HEK293 (cell line): ENCODE measurements at regions not wholly inside any gene's neighbourhood (a gene's known extent, or its start where the extent isn't known, plus 50 kb on each side); places are given as distances from the start of the nearest gene placed in this dataset.

Experiments
- CTCF ChIA-PET: fragments of 350-600 bp; formaldehyde crosslinking; extraction: SDS; loops from one replicate; lab custom pipeline; 2021; ENCODE audit warnings: antibody characterized with exemption; lab: Yijun Ruan, JAX
- POLR2A ChIA-PET: fragments of 300-600 bp; formaldehyde crosslinking; extraction: SDS; loops from one replicate; lab custom pipeline; 2020; ENCODE audit warnings: antibody characterized with exemption, inconsistent platforms; lab: Yijun Ruan, JAX
- H3K27ac ChIP-seq: fragments of 200-500 bp; sonication (Bioruptor generic); 2 replicates; pipeline ENCODE4 v1.5.1; 2014; ENCODE audit warnings: low read depth, low read length, control low read depth, inconsistent platforms; ENCODE audit errors: extremely low read depth
- H3K36me3 ChIP-seq, 2 experiments: fragments of 200-500 bp in 1 of 2; sonication (Bioruptor generic) in 1 of 2; 1 replicate in 1 of 2; 2 replicates in 1 of 2; pipeline ENCODE4 v1.5.1; 2014 to 2017; ENCODE audit warnings: inconsistent platforms in 2 of 2, low read length in 2 of 2; ENCODE audit not compliant: control insufficient read depth in 2 of 2, insufficient read depth in 1 of 2
- H3K4me1 ChIP-seq: fragments of 200-500 bp; sonication (Bioruptor generic); 2 replicates; pipeline ENCODE4 v1.5.1; 2014; ENCODE audit warnings: mild to moderate bottlenecking, low read length, inconsistent platforms; ENCODE audit not compliant: control insufficient read depth, insufficient read depth
- H3K4me3 ChIP-seq: 2 replicates; pipeline ENCODE4 v1.5.1; 2011; ENCODE audit warnings: low read depth, mild to moderate bottlenecking, control low read depth, low read length, moderate library complexity
- H3K9me3 ChIP-seq: fragments of 200-500 bp; sonication (Bioruptor generic); 2 replicates; pipeline ENCODE4 v1.5.1; 2014; ENCODE audit warnings: low read depth, low read length, inconsistent platforms; ENCODE audit not compliant: control insufficient read depth, insufficient read depth
- KLF10 ChIP-seq: fragments of 450-650 bp; IDR thresholded peaks from 2 replicates; pipeline ENCODE4 v1.5.1; 2018; ENCODE audit warnings: missing biosample characterization, mild to moderate bottlenecking, missing genetic modification characterization
- KLF8 ChIP-seq: fragments of 450-650 bp; formaldehyde crosslinking; IDR thresholded peaks from 2 replicates; pipeline ENCODE4 v1.5.1; 2016; ENCODE audit warnings: missing biosample characterization, missing genetic modification characterization
- PRDM1 ChIP-seq: fragments of 450-650 bp; formaldehyde crosslinking; IDR thresholded peaks from 2 replicates; pipeline ENCODE4; 2016; ENCODE audit warnings: missing biosample characterization, missing genetic modification characterization
- REPIN1 ChIP-seq: fragments of 450-650 bp; formaldehyde crosslinking; IDR thresholded peaks from 2 replicates; pipeline ENCODE4 v1.5.1; 2017; ENCODE audit warnings: missing biosample characterization, missing genetic modification characterization, low read depth
- SP7 ChIP-seq: fragments of 450-650 bp; formaldehyde crosslinking; IDR thresholded peaks from 2 replicates; pipeline ENCODE4 v1.5.1; 2016; ENCODE audit warnings: missing biosample characterization, missing genetic modification characterization
- TSHZ1 ChIP-seq: fragments of 450-650 bp; formaldehyde crosslinking; IDR thresholded peaks from 2 replicates; pipeline ENCODE4 v1.5.1; 2016; ENCODE audit warnings: missing biosample characterization, missing genetic modification characterization, borderline replicate concordance
- ZBTB17 ChIP-seq: fragments of 450-650 bp; formaldehyde crosslinking; IDR thresholded peaks from 2 replicates; pipeline ENCODE4 v1.5.1; 2016; ENCODE audit warnings: missing biosample characterization, missing genetic modification characterization
- ZNF148 ChIP-seq: fragments of 450-650 bp; formaldehyde crosslinking; IDR thresholded peaks from 2 replicates; pipeline ENCODE4 v1.5.0; 2017; ENCODE audit warnings: missing biosample characterization, missing genetic modification characterization, borderline replicate concordance
- ZNF157 ChIP-seq: fragments of 450-650 bp; formaldehyde crosslinking; IDR thresholded peaks from 2 replicates; pipeline ENCODE4 v1.5.1; 2016; ENCODE audit warnings: missing biosample characterization, missing genetic modification characterization
- ZNF2 ChIP-seq: fragments of 450-650 bp; formaldehyde crosslinking; IDR thresholded peaks from 2 replicates; pipeline ENCODE4 v1.5.1; 2016; ENCODE audit warnings: missing biosample characterization, missing genetic modification characterization
- ZNF214 ChIP-seq: fragments of 450-650 bp; formaldehyde crosslinking; IDR thresholded peaks from 2 replicates; pipeline ENCODE4 v1.5.1; 2017; ENCODE audit warnings: missing biosample characterization, mild to moderate bottlenecking, missing genetic modification characterization, borderline replicate concordance
- ZNF473 ChIP-seq: fragments of 450-650 bp; formaldehyde crosslinking; IDR thresholded peaks from 2 replicates; pipeline ENCODE4 v1.5.1; 2017; ENCODE audit warnings: missing biosample characterization, missing genetic modification characterization
- ZNF549 ChIP-seq: fragments of 450-650 bp; IDR thresholded peaks from 2 replicates; pipeline ENCODE4 v1.5.1; 2018; ENCODE audit warnings: missing biosample characterization, missing genetic modification characterization, mild to moderate bottlenecking, inconsistent platforms, moderate library complexity
- ZNF571 ChIP-seq: fragments of 450-650 bp; formaldehyde crosslinking; IDR thresholded peaks from 2 replicates; pipeline ENCODE4 v1.5.0; 2017; ENCODE audit warnings: missing biosample characterization, missing genetic modification characterization
- ZNF629 ChIP-seq: fragments of 450-650 bp; formaldehyde crosslinking; IDR thresholded peaks from 2 replicates; pipeline ENCODE4 v1.5.1; 2017; ENCODE audit warnings: missing biosample characterization, missing genetic modification characterization
- ZNF747 ChIP-seq: fragments of 450-650 bp; formaldehyde crosslinking; IDR thresholded peaks from 2 replicates; pipeline ENCODE4 v1.5.1; 2016; ENCODE audit warnings: missing biosample characterization, missing genetic modification characterization
- ZSCAN4 ChIP-seq: fragments of 450-650 bp; formaldehyde crosslinking; IDR thresholded peaks from 2 replicates; pipeline ENCODE4 v1.5.1; 2017; ENCODE audit warnings: missing biosample characterization, missing genetic modification characterization
- TF ChIP-seq, protein P1 (sequence below): fragments of 450-650 bp; formaldehyde crosslinking; optimal IDR thresholded peaks from 2 replicates; pipeline ENCODE3; 2016; ENCODE audit warnings: missing biosample characterization, mild to moderate bottlenecking, missing genetic modification characterization
- TF ChIP-seq, protein P2 (sequence below): fragments of 450-650 bp; formaldehyde crosslinking; IDR thresholded peaks from 2 replicates; pipeline ENCODE4 v1.5.1; 2017; ENCODE audit warnings: missing biosample characterization, missing genetic modification characterization

DNA sequence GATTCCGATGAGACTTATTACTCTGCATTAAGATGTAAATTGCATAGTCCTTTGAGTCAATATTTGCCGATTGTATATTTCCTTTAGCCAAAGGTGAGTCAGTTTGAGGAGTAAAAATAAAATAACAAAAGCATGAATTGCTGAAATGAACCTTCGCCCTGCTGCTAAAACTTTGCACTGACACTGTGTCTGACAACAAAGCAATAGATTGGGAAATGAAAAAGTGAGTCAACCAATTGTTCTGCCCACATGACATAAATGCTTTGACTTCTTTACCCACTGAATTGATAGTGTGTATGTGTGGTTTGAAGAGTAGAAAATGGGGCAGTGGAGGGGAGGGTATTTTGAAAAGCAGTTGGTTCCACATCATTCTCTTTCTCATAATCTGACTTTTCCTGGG, 88.4 kb upstream of the AFF2 start:
- H3K4me1 ChIP-seq = no peaks in the 10 kb centered on the region

DNA sequence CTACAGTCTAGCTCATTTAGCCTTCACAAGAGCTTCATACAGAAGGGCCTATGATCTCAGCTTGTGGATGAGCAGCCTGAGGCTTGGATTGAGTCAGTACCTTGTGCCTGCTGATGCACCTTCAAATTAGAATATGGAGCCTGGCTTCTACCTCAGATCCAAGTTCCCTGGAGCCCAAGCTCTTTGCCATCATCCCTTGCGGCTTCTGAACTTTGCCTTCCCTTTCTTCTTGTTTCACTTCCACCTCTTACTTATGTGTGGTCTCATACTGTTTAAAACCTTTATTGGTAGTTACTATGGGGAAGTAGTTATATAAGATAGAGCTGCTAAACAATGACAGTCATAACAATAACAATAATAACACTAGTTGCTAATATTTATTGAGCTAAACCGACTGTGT, 84.3 kb upstream of the AFF2 start:
- Histone ChIP-seq H3K4me3 (no peak overlapping the region), H3K9me3 (no peaks in the 10 kb centered on the region), H3K4me1 (no peaks in the 10 kb centered on the region), H3K27ac (no peak overlapping the region), H3K36me3 (no peaks in the 10 kb centered on the region)
- TF ChIP-seq ZBTB17 (tag by site-specific recombination) (no peak), KLF10 (tag by site-specific recombination) (no peak), ZSCAN4 (tag by site-specific recombination) (no peak), ZNF2 (tag by site-specific recombination) (no peak), PRDM1 (tag by site-specific recombination) (no peak), ZNF571 (tag by site-specific recombination) (no peak), KLF8 (tag by site-specific recombination) (no peak), ZNF214 (tag by site-specific recombination) (no peak)
- TF ChIP-seq, protein P1, sequence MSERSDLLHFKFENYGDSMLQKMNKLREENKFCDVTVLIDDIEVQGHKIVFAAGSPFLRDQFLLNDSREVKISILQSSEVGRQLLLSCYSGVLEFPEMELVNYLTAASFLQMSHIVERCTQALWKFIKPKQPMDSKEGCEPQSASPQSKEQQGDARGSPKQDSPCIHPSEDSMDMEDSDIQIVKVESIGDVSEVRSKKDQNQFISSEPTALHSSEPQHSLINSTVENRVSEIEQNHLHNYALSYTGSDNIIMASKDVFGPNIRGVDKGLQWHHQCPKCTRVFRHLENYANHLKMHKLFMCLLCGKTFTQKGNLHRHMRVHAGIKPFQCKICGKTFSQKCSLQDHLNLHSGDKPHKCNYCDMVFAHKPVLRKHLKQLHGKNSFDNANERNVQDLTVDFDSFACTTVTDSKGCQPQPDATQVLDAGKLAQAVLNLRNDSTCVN (tag by site-specific recombination) = no peak
- CTCF ChIA-PET = no interaction called here
- POLR2A ChIA-PET = no interaction called here

More for the DNA sequence above, 88.4 kb upstream of the AFF2 start:
- Histone ChIP-seq H3K4me3 (no peak overlapping the region), H3K27ac (no peak overlapping the region), H3K36me3 (no peaks in the 10 kb centered on the region), H3K9me3 (no peaks in the 10 kb centered on the region)
- ChIA-PET CTCF (no interaction called here), POLR2A (no interaction called here)
- no peak for TF ChIP-seq ZNF148
- TF ChIP-seq ZNF549 (tag by site-specific recombination) = no peak
- TF ChIP-seq, protein P2, sequence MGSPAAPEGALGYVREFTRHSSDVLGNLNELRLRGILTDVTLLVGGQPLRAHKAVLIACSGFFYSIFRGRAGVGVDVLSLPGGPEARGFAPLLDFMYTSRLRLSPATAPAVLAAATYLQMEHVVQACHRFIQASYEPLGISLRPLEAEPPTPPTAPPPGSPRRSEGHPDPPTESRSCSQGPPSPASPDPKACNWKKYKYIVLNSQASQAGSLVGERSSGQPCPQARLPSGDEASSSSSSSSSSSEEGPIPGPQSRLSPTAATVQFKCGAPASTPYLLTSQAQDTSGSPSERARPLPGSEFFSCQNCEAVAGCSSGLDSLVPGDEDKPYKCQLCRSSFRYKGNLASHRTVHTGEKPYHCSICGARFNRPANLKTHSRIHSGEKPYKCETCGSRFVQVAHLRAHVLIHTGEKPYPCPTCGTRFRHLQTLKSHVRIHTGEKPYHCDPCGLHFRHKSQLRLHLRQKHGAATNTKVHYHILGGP (tag by site-specific recombination) = no peak

GRCh38 chrX:148416931-148417330, 83.5 kb upstream of the AFF2 start:
- no peaks in the 10 kb centered on the region for H3K4me1 ChIP-seq
- no peaks in the 10 kb centered on the region for H3K9me3 ChIP-seq
- POLR2A ChIA-PET = no interaction called here
- H3K27ac ChIP-seq = no peak overlapping the region
- no peak overlapping the region for H3K4me3 ChIP-seq
- TF ChIP-seq ZNF629 (tag by site-specific recombination) (no peak), REPIN1 (tag by site-specific recombination) (no peak), ZNF473 (tag by site-specific recombination) (no peak), ZNF157 (tag by site-specific recombination) (no peak), SP7 (tag by site-specific recombination) (no peak), ZNF747 (tag by site-specific recombination) (no peak), TSHZ1 (tag by site-specific recombination) (no peak)
- no peaks in the 10 kb centered on the region for H3K36me3 ChIP-seq
- CTCF ChIA-PET = no interaction called here
